ENCODE measurements at regions not wholly inside any gene's neighbourhood (a gene's known extent, or its start where the extent isn't known, plus 50 kb on each side); places are given as distances from the start of the nearest gene placed in this dataset.
A peak's percentile ranks its signal among the peaks of the same experiment; 100 is the strongest.

GRCh38 chr4:165621983-165622382 is 243.2 kb downstream of the CPE start:
- no peak overlapping the region for H3K4me2 ChIP-seq (ENCODE audit: extremely low read depth, insufficient read depth, low read length)
- no peaks in the 10 kb centered on the region for H3K4me1 ChIP-seq (ENCODE audit: control insufficient read depth, extremely low read depth, insufficient read depth, low read length)
- no peak overlapping the region for H3K9ac ChIP-seq (ENCODE audit: insufficient read depth, low read length)
- no peaks in the 10 kb centered on the region for H3K79me2 ChIP-seq (ENCODE audit: control insufficient read depth, insufficient read depth, low read length)
- no peak for TF ChIP-seq CTCF (conservative IDR thresholded peaks at IDR 0.05 in 1 of 2, IDR thresholded peaks at IDR 0.05 in 1 of 2; ENCODE audit: low read depth in 1 of 2, low read length in 2 of 2)
- TF ChIP-seq EZH2 (IDR thresholded peaks at IDR 0.05; ENCODE audit: low read length, missing control alignments) = no peak
- no peak overlapping the region for H3K4me3 ChIP-seq (replicated peaks in 1 of 4; ENCODE audit: control extremely low read depth in 1 of 4, insufficient read depth in 1 of 4, low read depth in 3 of 4, low read length in 4 of 4)
- no peaks in the 10 kb centered on the region for H4K20me1 ChIP-seq (ENCODE audit: control insufficient read depth, extremely low read depth, insufficient read depth, low read length)
- H2AFZ ChIP-seq (ENCODE audit: low read length) = no peak overlapping the region
- H3K27ac ChIP-seq (ENCODE audit: insufficient read depth, low read length) = no peak overlapping the region
- no peaks in the 10 kb centered on the region for H3K27me3 ChIP-seq (ENCODE audit: control insufficient read depth, insufficient read depth, low read length)
- no peaks in the 10 kb centered on the region for H3K9me3 ChIP-seq (ENCODE audit: control insufficient read depth, insufficient read depth, low read depth, low read length)
- peak in 1 of 2 donors; percentile 38 for DNase-seq (ENCODE audit: low read depth in 2 of 2)
- no peaks in the 10 kb centered on the region for H3K36me3 ChIP-seq (ENCODE audit: control insufficient read depth, insufficient read depth, low read length)

GRCh38 chr4:165625281-165625680 is 246.5 kb downstream of the CPE start:
- no peak overlapping the region for H3K4me2 ChIP-seq (ENCODE audit: extremely low read depth, insufficient read depth, low read length)
- H4K20me1 ChIP-seq (ENCODE audit: control insufficient read depth, extremely low read depth, insufficient read depth, low read length) = no peaks in the 10 kb centered on the region
- H3K79me2 ChIP-seq (ENCODE audit: control insufficient read depth, insufficient read depth, low read length) = no peaks in the 10 kb centered on the region
- DNase-seq (ENCODE audit: low read depth in 2 of 2) = no peak
- H3K27me3 ChIP-seq (ENCODE audit: control insufficient read depth, insufficient read depth, low read length) = no peaks in the 10 kb centered on the region
- H3K9ac ChIP-seq (ENCODE audit: insufficient read depth, low read length) = no peak overlapping the region
- no peak overlapping the region for H2AFZ ChIP-seq (ENCODE audit: low read length)
- TF ChIP-seq CTCF (conservative IDR thresholded peaks at IDR 0.05 in 1 of 2, IDR thresholded peaks at IDR 0.05 in 1 of 2; ENCODE audit: low read depth in 1 of 2, low read length in 2 of 2) = no peak
- TF ChIP-seq EZH2 (IDR thresholded peaks at IDR 0.05; ENCODE audit: low read length, missing control alignments) = no peak
- no peak overlapping the region for H3K27ac ChIP-seq (ENCODE audit: insufficient read depth, low read length)
- H3K9me3 ChIP-seq (ENCODE audit: control insufficient read depth, insufficient read depth, low read depth, low read length) = no peaks in the 10 kb centered on the region
- H3K4me1 ChIP-seq (ENCODE audit: control insufficient read depth, extremely low read depth, insufficient read depth, low read length) = no peaks in the 10 kb centered on the region
- no peaks in the 10 kb centered on the region for H3K36me3 ChIP-seq (ENCODE audit: control insufficient read depth, insufficient read depth, low read length)
- no peak overlapping the region for H3K4me3 ChIP-seq (replicated peaks in 1 of 4; ENCODE audit: control extremely low read depth in 1 of 4, insufficient read depth in 1 of 4, low read depth in 3 of 4, low read length in 4 of 4)

GRCh38 chr4:165626316-165626715 is 246.7 kb upstream of the TLL1 start:
- H3K4me1 ChIP-seq (ENCODE audit: control insufficient read depth, extremely low read depth, insufficient read depth, low read length) = no peaks in the 10 kb centered on the region
- no peaks in the 10 kb centered on the region for H3K27me3 ChIP-seq (ENCODE audit: control insufficient read depth, insufficient read depth, low read length)
- H3K4me3 ChIP-seq (replicated peaks in 1 of 4; ENCODE audit: control extremely low read depth in 1 of 4, insufficient read depth in 1 of 4, low read depth in 3 of 4, low read length in 4 of 4) = no peak overlapping the region
- H3K27ac ChIP-seq (ENCODE audit: insufficient read depth, low read length) = no peak overlapping the region
- no peaks in the 10 kb centered on the region for H3K36me3 ChIP-seq (ENCODE audit: control insufficient read depth, insufficient read depth, low read length)
- no peak overlapping the region for H3K9ac ChIP-seq (ENCODE audit: insufficient read depth, low read length)
- H2AFZ ChIP-seq (ENCODE audit: low read length) = no peak overlapping the region
- H3K9me3 ChIP-seq (ENCODE audit: control insufficient read depth, insufficient read depth, low read depth, low read length) = no peaks in the 10 kb centered on the region
- no peaks in the 10 kb centered on the region for H3K79me2 ChIP-seq (ENCODE audit: control insufficient read depth, insufficient read depth, low read length)
- H4K20me1 ChIP-seq (ENCODE audit: control insufficient read depth, extremely low read depth, insufficient read depth, low read length) = no peaks in the 10 kb centered on the region
- H3K4me2 ChIP-seq (ENCODE audit: extremely low read depth, insufficient read depth, low read length) = no peak overlapping the region
- TF ChIP-seq EZH2 (IDR thresholded peaks at IDR 0.05; ENCODE audit: low read length, missing control alignments) (no peak), CTCF (conservative IDR thresholded peaks at IDR 0.05 in 1 of 2, IDR thresholded peaks at IDR 0.05 in 1 of 2; ENCODE audit: low read depth in 1 of 2, low read length in 2 of 2) (no peak)
- DNase-seq (ENCODE audit: low read depth in 2 of 2) = no peak

Data from fibroblast of lung (primary cell).